Renal cortex interstitium (tissue), 11 donors: ENCODE measurements at regions not wholly inside any gene's neighbourhood (a gene's known extent, or its start where the extent isn't known, plus 50 kb on each side); places are given as distances from the start of the nearest gene placed in this dataset.
"Not testable (repeated sequence)": the region's sequence is repeated elsewhere in the genome, so short reads cannot be mapped to it uniquely, and the experiment has no call there.

ENCODE experiments used
- DNase-seq, 11 donors: peaks; one replicate each; pipeline ENCODE4 v3.0.0-alpha.2; 2013; ENCODE audit warnings: low read depth in 9 of 11, low spot score in 4 of 11; ENCODE audit errors: extremely low read depth in 1 of 11

DNA sequence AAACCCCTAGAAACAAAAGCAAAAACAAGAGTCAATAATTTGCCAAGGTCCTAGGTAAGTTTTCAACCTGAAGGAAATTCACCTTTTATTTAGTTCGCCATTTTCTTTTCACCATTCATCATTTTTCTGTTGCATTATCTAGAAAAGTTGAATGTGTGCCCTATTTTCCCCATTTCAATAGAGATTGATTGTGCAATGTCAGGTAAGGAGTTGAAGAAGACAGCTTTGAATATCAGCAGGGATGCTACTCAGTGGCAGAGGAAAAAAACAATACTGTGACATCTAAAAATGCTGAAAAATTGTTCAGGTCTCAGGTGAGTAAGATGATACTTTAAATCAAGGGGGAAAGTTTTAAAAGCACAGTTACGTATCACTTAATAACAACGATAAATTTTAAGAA lies 813.7 kb downstream of the DTWD2 start:
- DNase-seq, result no peak

DNA sequence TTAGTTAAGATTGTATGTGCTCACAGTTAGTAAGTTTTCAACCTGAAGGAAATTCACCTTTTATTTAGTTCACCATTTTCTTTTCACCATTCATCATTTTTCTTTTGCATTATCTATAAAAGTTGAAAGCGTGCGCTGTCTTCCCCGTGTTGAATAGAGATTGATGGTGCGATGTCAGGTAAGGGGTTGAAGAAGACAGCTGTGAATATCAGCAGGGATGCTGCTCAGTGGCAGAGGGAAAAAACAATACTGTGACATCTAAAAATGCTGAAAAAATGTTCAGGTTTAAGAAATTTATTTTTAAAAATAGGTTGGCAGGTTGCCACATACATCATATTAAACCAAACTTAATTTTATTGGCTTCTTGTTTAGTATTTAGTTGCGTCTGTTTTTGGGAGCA lies 815.0 kb downstream of the DTWD2 start:
- no peak for DNase-seq

DNA sequence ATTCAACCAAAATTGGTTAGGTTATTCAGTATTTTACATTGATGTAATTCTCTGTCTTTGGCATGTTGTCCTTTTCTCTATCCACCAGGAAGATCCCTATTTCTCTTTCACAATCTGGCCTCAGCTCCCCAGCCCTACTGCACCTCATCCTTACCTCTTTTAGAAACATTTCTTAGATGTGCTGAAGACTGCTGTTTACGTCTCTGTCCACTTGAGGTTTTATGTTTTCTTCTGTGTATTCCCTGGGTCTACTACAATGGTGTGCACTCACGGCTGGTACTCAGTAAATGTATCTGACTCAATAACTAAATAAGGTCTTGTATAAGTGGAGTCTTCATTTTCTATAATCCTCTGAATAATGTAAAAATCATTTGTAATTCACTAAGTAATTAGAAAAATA lies 822.7 kb downstream of the DTWD2 start:
- no peak for DNase-seq

DNA sequence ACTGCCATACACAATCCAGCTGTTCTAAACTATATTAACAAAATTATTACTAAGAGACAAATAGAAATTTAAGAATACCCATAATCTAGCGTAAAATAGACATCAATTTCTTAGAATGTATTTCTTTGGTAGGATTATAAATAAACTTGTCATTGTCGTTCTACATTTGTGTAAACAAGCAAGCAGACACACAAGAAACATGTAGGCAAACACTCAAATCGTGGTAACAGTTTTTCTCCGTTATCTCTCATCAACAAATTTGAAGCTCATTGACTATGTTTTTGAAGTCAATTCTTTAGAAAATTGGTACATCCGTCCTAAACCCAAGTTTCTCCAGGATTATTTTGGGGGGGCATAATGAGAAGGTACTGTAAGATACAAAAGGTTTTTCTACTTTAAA lies 832.2 kb downstream of the DTWD2 start:
- no peak for DNase-seq

DNA sequence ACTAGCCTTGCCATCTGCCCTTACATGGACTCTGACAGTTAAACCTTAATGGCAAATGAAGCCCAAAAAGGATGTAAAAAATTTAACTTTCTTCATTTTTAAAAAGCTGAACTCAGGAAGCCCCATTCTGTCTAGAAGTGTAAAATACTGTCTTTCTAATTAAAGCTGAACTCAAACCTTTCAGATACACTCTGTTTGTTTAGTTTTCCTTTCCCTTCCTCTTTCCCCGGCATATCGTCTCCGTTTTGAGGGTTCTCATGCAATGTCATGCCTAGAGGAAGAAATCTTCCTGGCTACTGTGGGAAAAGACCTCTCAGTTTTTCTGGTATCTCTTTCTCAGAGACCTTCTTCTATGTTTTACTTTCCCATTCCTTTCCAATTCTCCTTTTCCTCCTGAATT lies 841.5 kb downstream of the DTWD2 start:
- no peak for DNase-seq

DNA sequence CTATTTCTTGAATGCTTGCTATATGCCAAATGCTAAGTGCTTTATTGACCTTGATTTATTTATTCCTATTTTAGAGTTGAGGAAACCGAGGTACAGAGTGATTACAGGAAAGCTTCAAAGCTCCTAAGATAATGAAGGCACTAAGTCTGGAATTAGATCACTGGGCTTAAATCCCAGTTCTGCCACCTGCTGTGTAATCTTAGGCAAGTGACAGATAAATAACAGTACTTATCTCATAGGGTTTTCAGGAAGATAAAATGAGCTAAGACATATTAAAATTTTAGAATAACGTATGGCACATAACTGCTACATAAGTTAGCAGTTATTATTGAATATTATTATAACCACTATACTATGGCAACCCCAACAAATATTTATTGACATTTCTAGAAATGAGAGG lies 843.8 kb downstream of the DTWD2 start:
- no peak for DNase-seq

DNA sequence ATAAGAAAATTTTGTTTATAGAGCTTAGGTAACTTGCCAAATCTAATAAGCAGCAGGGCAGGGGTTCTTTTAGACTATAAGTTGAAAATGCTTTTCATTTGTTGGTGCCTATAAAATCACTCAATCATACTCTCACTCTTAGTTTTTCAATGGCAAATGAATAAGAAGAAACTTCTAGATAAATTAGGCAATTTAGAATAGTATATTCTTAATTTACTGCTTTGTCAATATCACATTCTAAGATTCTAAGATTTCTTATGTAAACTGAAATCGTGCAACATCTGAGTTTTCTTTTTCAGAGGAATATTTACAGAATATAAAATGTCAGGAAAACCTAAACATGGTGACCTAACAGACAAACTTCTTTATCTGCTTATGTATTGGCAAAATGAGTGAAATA lies 849.0 kb downstream of the DTWD2 start:
- no peak for DNase-seq

DNA sequence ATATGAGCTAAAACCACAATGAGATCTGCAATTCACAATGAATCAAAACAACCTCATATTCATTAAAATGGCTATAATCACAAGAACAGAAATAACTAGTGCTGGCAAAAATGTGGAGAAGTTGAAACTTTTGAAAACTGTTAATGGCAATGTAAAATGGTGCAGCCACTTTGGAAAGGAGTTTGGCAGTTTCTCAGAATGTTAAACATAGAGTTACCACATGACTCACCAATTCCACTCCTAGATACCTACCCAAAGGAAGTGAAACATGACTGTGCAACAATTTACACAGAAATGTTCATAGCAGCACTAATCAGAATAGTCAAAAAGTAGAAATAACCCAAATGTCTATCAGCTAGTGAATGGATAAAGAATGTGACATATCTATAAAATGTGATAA lies 862.2 kb downstream of the DTWD2 start:
- no peak for DNase-seq

DNA sequence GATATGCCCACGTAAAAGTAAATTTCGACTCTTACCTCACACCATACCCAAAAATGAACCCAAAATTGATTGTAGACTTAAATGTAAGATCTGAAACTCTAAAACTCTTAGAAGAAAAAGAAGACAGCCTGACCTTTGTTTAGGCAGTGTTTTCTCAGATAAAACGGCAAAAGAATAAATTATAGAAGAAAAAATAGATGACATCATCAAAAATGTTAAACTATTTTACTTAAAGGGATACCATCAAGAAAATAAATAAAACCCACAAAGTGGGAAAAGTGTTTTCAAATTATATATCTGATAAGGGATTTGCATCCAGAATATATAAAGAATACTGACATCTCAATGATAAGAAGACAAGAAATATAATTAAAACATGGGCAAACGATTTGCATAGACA lies 862.7 kb downstream of the DTWD2 start:
- no peak for DNase-seq

DNA sequence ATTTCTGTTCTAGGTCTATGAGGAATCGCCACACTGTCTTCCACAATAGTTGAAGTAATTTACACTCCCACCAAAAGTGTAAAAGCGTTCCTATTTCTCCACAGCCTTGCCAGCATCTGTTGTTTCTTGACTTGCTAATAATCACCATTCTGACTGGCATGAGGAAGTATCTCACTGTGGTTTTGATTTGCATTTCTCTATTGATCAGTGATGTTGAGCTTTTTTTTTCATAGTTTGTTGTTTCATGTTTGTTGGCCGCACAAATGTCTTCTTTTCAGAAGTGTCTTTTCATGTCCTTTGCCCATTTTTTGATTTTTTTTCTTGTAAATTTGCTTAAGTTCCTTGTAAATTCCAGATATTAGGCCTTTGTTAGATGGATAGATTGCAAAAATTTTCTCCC lies 867.1 kb downstream of the DTWD2 start:
- no peak for DNase-seq

DNA sequence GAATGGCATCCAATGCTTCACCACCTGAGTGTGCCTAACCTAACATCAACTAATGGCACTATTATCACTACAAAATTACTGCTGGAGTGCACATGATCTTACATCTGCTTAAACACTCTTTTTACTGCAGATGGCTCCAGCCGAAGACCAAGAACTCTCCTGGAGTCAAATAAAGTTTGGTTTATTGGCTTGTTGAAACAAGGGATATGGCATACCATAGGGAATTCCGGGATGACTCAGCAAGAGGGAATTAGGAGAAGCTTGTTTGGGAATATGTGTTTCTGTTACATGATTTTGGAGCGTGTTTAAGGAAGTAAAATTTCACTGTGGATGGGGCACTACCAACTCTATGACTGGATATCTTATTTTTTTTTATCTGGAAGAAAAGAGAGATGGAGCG lies 872.6 kb downstream of the DTWD2 start:
- no peak for DNase-seq

DNA sequence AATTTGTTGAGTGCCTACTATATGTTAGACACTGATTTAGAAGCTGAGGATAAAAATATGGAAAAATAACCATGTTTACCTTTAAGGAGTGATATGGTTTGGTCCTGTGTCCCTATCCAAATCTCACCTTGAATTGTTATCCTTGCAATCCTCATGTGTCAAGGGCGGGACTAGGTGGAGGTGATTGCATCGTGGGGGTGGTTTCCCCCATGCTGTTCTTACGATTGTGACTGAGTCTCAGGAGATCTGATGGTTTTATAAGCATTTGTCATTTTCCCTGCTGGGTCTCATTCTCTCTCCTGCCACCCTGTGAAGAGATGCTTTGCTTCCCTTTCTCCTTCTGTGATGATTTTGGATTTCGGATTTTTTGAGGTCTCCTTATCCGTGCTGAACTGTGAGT lies 876.4 kb downstream of the DTWD2 start:
- DNase-seq, result no peak

DNA sequence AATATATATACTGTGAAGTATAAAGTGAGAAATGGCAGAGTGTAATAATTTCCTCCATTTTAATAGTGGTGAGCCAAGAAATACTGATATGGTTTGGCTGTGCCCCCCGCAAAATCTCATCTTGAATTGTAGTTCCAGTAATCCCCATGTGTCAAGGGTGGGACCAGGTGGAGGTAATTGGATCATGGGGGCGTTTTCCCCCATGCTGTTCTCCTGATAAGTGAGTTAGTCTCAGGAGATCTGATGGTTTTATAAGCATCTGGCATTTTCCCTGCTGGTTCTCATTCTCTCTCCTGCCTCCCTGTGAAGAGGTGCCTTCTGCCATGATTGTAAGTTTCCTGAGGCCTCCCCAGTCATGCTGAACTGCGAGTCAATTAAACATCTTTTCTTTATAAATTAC lies 881.1 kb downstream of the DTWD2 start:
- not testable (repeated sequence) for DNase-seq

DNA sequence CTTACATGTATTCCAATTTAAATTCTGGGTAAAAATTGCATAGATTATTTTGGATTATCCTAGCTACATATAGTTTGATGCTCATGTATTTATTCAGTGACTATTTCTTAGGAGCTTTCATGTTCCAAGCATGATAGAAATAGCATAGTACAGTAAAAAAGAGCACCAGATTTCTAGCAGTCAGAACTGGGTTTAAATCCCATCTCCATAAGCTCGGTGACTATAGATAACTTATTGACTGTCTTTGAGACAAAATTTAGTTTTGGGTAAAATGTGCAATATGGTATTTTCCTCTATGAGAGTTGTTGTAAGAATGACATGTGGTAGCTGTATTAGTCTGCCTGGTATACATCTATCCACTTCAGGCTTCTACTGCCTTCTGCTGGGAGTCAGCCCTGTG lies 889.6 kb downstream of the DTWD2 start:
- no peak for DNase-seq

DNA sequence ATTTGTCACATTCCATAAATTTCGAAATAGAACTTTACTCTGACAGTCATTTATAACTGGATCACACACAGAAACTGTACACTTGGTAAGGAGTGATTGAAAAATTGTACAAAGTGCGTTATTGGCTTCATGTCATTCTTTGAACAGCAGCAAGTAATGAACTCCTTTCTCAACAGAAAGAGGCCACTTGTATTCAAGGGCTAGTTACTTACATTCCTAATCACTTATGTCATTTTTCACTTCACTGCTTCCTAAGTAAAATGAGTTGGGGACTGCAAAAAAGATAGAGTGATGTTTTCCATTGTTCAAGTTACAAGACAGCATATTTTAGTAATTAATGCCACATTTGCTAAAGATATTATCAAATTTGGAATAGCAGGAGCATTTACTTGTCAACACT lies 893.2 kb downstream of the DTWD2 start:
- peak in 6 of 11 donors; percentile 2 to 18 (median 10) for DNase-seq

DNA sequence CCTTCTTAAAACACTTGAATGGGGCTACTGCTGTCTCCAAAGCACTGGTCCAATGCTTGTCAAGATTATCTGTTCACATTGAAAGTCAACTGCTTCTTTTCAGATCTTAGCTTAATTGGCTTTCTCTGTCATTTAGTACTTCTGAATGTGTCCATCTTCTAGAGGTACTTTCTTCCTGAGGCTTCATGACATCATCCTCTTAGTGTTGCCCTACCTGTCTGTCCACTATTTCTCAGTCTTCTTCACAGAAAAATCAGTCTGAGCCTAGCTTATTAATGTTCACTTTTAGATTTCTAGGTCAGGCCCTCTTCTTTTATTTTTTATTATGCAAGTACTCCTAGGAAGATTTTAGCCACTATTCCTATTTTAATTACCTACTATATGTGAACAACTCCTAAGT lies 899.9 kb downstream of the DTWD2 start:
- DNase-seq, result no peak

DNA sequence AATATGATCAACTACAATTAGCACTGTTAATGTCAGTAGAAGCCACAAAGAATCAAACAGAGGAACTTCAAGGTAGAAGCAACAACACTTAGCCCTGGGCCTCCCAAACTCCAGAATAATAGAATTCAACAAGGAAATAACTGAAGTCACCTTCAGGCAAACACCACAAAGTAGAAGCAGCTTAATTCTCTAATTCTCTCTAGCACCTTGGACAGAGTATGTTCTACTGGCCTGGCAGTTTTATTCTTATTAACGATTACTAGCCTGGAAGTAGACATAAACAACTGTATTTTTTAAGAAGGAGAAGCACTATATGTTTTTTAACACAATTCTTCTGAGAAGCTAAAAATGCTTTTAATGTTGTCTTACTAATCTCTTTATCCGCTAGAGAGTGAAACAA lies 911.9 kb downstream of the DTWD2 start:
- peak in 1 of 11 donors; percentile 2 for DNase-seq

DNA sequence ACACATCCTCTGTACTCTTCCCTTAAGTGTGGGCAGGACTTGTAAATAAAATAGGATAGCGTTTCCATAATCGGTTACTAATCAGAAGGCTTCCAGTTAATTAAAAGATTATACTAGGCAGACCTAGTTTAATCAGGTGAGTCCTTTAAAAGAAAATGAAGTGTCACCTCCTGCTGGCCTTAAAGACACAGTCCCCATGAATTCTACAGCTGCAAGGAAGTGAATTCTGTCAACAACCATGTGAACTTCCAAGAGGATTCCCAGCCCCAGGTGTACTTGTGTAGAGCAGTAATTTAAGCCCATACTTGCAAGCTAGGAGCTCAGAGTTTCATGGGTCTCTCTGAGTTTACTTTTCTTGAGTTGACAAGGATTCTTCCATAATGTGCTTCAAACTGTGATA lies 918.3 kb downstream of the DTWD2 start:
- no peak for DNase-seq

DNA sequence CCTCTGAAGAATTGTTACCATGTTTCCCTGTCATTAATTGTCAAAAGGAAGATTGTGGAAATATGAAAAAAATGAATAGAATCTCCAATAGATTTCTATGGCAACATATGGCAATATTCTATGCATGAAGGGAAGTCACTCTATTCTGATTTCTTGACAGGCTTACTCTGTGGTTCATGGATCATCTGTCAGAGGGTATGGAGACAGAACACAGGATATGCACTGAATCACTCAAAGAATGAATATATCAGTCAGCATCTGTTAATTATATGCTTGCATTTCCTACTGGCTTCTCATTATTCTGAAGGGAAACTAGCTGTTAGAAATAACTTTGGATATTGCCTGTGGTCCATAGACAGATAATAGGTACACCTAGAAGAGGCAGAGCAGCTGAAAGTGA lies 918.9 kb downstream of the DTWD2 start:
- no peak for DNase-seq

DNA sequence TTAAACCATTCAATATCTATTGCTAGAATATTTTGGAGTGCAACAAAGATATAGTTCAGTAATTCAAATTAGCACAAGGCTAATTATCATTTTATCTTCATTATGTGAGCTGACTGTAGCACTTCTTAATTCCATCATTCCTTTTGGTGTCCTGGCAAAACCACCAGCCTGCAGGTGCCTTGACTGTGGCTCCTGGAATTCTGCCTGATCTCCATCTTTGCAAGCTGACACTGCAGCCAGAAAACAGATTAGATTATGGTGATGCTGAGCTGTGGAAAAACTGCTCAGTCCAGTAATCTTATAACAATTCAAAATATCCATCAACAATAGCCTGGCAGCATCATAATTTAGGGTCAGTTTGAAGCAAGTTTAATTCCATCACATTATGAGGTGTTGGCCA lies 919.5 kb downstream of the DTWD2 start:
- DNase-seq, result no peak

DNA sequence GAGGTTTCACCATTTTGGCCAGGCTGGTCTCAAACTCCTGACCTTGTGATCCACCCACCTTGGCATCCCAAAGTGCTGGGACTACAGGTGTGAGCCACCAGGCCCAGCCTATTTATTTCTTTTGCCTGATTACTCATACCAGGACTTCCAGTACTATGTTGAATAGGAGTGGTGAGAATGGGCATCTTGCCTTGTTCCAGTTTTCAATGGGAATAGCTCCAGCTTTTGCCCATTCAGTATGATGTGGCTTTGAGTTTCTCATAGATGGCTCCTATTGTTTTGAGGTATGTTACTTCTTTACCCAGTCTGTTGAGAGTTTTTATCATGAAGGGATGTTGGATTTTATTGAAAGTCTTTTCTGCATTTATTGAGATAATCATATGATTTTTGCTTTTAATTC lies 924.5 kb downstream of the DTWD2 start:
- DNase-seq, result not testable (repeated sequence)

DNA sequence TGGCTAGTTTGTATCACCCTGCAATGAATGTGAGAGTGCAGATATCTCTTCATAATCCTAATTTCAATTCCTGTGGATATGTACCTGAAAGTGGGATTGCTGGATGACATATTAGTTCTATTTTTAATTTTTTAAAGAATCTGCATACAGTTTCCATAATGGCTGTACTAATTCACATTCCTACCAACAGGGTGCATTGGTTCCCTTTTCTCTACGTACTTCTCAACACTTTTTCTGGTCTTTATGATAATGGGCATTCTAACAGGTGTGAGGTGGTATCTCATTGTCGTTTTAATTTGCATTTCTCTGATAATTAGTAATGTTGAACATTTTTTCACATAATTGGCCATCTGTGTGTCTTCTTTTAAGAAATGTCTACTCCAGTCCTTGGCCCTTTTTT lies 927.5 kb downstream of the DTWD2 start:
- DNase-seq, result no peak
